Activated naive CD8-positive, alpha-beta T cell treated with anti-CD3 and anti-CD28 coated beads, Interleukin-2, amount 10 ng/mL, durations not matched to agents 7 days and 5 days (primary cell): ENCODE measurements at regions not wholly inside any gene's neighbourhood (a gene's known extent, or its start where the extent isn't known, plus 50 kb on each side); places are given as distances from the start of the nearest gene placed in this dataset.
"Not testable (repeated sequence)": the region's sequence is repeated elsewhere in the genome, so short reads cannot be mapped to it uniquely, and the experiment has no call there.

Source experiments
- ATAC-seq: fragments of 150-1000 bp; cut with Tn5 transposase; one replicate; pipeline ENCODE4 v1.10.0; 2021; ENCODE audit warnings: low read depth, moderate library complexity
- POLR2A ChIA-PET: fragments of 350-600 bp; sonication (Branson Sonifier 250); formaldehyde crosslinking; loops from one replicate; lab custom pipeline; 2021; ENCODE audit warnings: antibody characterized with exemption; lab: Charles Lee
- DNase-seq: peaks from one replicate; pipeline ENCODE4 v3.0.0; 2021
- H3K27ac Mint-ChIP-seq: one replicate; pipeline ENCODE4 v1.8.0; 2022; ENCODE audit warnings: mild to moderate bottlenecking, mixed read lengths
- H3K27me3 Mint-ChIP-seq: one replicate; pipeline ENCODE4 v1.8.0; 2022; ENCODE audit warnings: mild to moderate bottlenecking, moderate library complexity, mixed read lengths
- H3K36me3 Mint-ChIP-seq: one replicate; pipeline ENCODE4 v1.8.0; 2021; ENCODE audit warnings: mild to moderate bottlenecking, mixed read lengths
- H3K4me1 Mint-ChIP-seq: one replicate; pipeline ENCODE4 v1.8.0; 2021; ENCODE audit warnings: mixed read lengths
- H3K4me3 Mint-ChIP-seq: one replicate; pipeline ENCODE4 v1.8.0; 2022; ENCODE audit warnings: mild to moderate bottlenecking, moderate library complexity, mixed read lengths
- H3K9me3 Mint-ChIP-seq: one replicate; pipeline ENCODE4 v1.8.0; 2021; ENCODE audit warnings: mixed read lengths

GRCh38 chr4:170881646-170882045 lies 791.9 kb upstream of the AADAT start:
- DNase-seq, H3K27ac Mint-ChIP-seq, H3K27me3 Mint-ChIP-seq, ATAC-seq, H3K4me3 Mint-ChIP-seq, H3K36me3 Mint-ChIP-seq, POLR2A ChIA-PET, H3K4me1 Mint-ChIP-seq, H3K9me3 Mint-ChIP-seq: not testable (repeated sequence)

GRCh38 chr4:170875868-170876267 lies 786.1 kb upstream of the AADAT start:
- Mint-ChIP-seq H3K4me1 (no peaks in the 10 kb centered on the region), H3K36me3 (no peaks in the 10 kb centered on the region), H3K4me3 (no peak overlapping the region), H3K27ac (no peak overlapping the region), H3K9me3 (no peaks in the 10 kb centered on the region), H3K27me3 (no peaks in the 10 kb centered on the region)
- POLR2A ChIA-PET, result no interaction called here
- ATAC-seq, result no peak
- DNase-seq, result no peak

GRCh38 chr4:170872794-170873193 lies 783.0 kb upstream of the AADAT start:
- H3K27me3 Mint-ChIP-seq, result no peaks in the 10 kb centered on the region
- POLR2A ChIA-PET, result no interaction called here
- no peak for DNase-seq
- ATAC-seq, result no peak
- no peak overlapping the region for H3K27ac Mint-ChIP-seq
- no peaks in the 10 kb centered on the region for H3K36me3 Mint-ChIP-seq
- no peaks in the 10 kb centered on the region for H3K4me1 Mint-ChIP-seq
- H3K4me3 Mint-ChIP-seq, result no peak overlapping the region
- no peaks in the 10 kb centered on the region for H3K9me3 Mint-ChIP-seq

- POLR2A ChIA-PET, result no interaction called here
- DNase-seq (no peak), ATAC-seq (no peak)
- Mint-ChIP-seq H3K4me1 (no peaks in the 10 kb centered on the region), H3K27ac (no peak overlapping the region), H3K9me3 (no peaks in the 10 kb centered on the region), H3K27me3 (no peaks in the 10 kb centered on the region), H3K4me3 (no peak overlapping the region), H3K36me3 (no peaks in the 10 kb centered on the region)
Measured at GRCh38 chr4:170868170-170868569, 778.4 kb upstream of the AADAT start.

- Mint-ChIP-seq H3K36me3 (no peaks in the 10 kb centered on the region), H3K9me3 (no peaks in the 10 kb centered on the region), H3K27me3 (no peaks in the 10 kb centered on the region), H3K4me3 (no peak overlapping the region), H3K4me1 (peaks cover 3% of the 10 kb centered on the region), H3K27ac (no peak overlapping the region)
- POLR2A ChIA-PET, result no interaction called here
- DNase-seq, result no peak
- no peak for ATAC-seq
Measured at GRCh38 chr4:170854097-170854496, 764.3 kb upstream of the AADAT start.

- H3K9me3 Mint-ChIP-seq, result no peaks in the 10 kb centered on the region
- no peak overlapping the region for H3K27ac Mint-ChIP-seq
- H3K4me1 Mint-ChIP-seq, result peaks cover 3% of the 10 kb centered on the region
- ATAC-seq (no peak), DNase-seq (peak; percentile 36)
- H3K27me3 Mint-ChIP-seq, result no peaks in the 10 kb centered on the region
- POLR2A ChIA-PET, result no interaction called here
- H3K36me3 Mint-ChIP-seq, result no peaks in the 10 kb centered on the region
- H3K4me3 Mint-ChIP-seq, result no peak overlapping the region
Measured at GRCh38 chr4:170853422-170854021, 763.8 kb upstream of the AADAT start.

GRCh38 chr4:170849969-170850368 lies 760.2 kb upstream of the AADAT start:
- no peak overlapping the region for H3K4me3 Mint-ChIP-seq
- peaks cover 3% of the 10 kb centered on the region for H3K4me1 Mint-ChIP-seq
- POLR2A ChIA-PET, result no interaction called here
- H3K27ac Mint-ChIP-seq, result no peak overlapping the region
- no peak for ATAC-seq
- peaks cover 1% of the 10 kb centered on the region for H3K9me3 Mint-ChIP-seq
- H3K36me3 Mint-ChIP-seq, result no peaks in the 10 kb centered on the region
- no peaks in the 10 kb centered on the region for H3K27me3 Mint-ChIP-seq
- DNase-seq, result no peak

GRCh38 chr4:170827562-170828274 lies 738.0 kb upstream of the AADAT start:
- ATAC-seq, result no peak
- Mint-ChIP-seq H3K36me3 (no peaks in the 10 kb centered on the region), H3K4me1 (no peaks in the 10 kb centered on the region), H3K9me3 (peaks cover 2% of the 10 kb centered on the region), H3K27ac (no peak overlapping the region), H3K4me3 (no peak overlapping the region), H3K27me3 (no peaks in the 10 kb centered on the region)
- DNase-seq, result no peak
- POLR2A ChIA-PET, result no interaction called here

- no peaks in the 10 kb centered on the region for H3K27me3 Mint-ChIP-seq
- no peak overlapping the region for H3K4me3 Mint-ChIP-seq
- H3K36me3 Mint-ChIP-seq, result no peaks in the 10 kb centered on the region
- no peaks in the 10 kb centered on the region for H3K4me1 Mint-ChIP-seq
- no peak for DNase-seq
- peaks cover 11% of the 10 kb centered on the region for H3K9me3 Mint-ChIP-seq
- POLR2A ChIA-PET, result no interaction called here
- ATAC-seq, result no peak
- H3K27ac Mint-ChIP-seq, result no peak overlapping the region
Measured at GRCh38 chr4:170818786-170819185, 729.0 kb upstream of the AADAT start.

GRCh38 chr4:170805352-170805751 lies 715.6 kb upstream of the AADAT start:
- Mint-ChIP-seq H3K27ac (no peak overlapping the region), H3K4me3 (no peak overlapping the region)
- POLR2A ChIA-PET, result no interaction called here

GRCh38 chr4:170804930-170805329 lies 715.2 kb upstream of the AADAT start:
- POLR2A ChIA-PET, result no interaction called here
- ATAC-seq, result no peak
- Mint-ChIP-seq H3K9me3 (peaks cover 5% of the 10 kb centered on the region), H3K27me3 (no peaks in the 10 kb centered on the region), H3K4me3 (no peak overlapping the region), H3K36me3 (no peaks in the 10 kb centered on the region), H3K4me1 (no peaks in the 10 kb centered on the region), H3K27ac (no peak overlapping the region)
- no peak for DNase-seq

More at GRCh38 chr4:170805352-170805751, 715.6 kb upstream of the AADAT start:
- H3K27me3 Mint-ChIP-seq, result no peaks in the 10 kb centered on the region
- DNase-seq, result no peak
- H3K4me1 Mint-ChIP-seq, result no peaks in the 10 kb centered on the region
- no peak for ATAC-seq
- no peaks in the 10 kb centered on the region for H3K36me3 Mint-ChIP-seq
- peaks cover 5% of the 10 kb centered on the region for H3K9me3 Mint-ChIP-seq

GRCh38 chr4:170803492-170803891 lies 713.7 kb upstream of the AADAT start:
- DNase-seq (no peak), ATAC-seq (no peak)
- POLR2A ChIA-PET, result no interaction called here
- no peak overlapping the region for H3K4me3 Mint-ChIP-seq
- no peaks in the 10 kb centered on the region for H3K36me3 Mint-ChIP-seq
- peaks cover 2% of the 10 kb centered on the region for H3K9me3 Mint-ChIP-seq
- H3K27me3 Mint-ChIP-seq, result no peaks in the 10 kb centered on the region
- no peak overlapping the region for H3K27ac Mint-ChIP-seq
- H3K4me1 Mint-ChIP-seq, result no peaks in the 10 kb centered on the region

- H3K4me1 Mint-ChIP-seq, result no peaks in the 10 kb centered on the region
- H3K36me3 Mint-ChIP-seq, result no peaks in the 10 kb centered on the region
- no peak overlapping the region for H3K27ac Mint-ChIP-seq
- POLR2A ChIA-PET, result no interaction called here
- H3K4me3 Mint-ChIP-seq, result no peak overlapping the region
- no peaks in the 10 kb centered on the region for H3K27me3 Mint-ChIP-seq
- H3K9me3 Mint-ChIP-seq, result peaks cover under 1% of the 10 kb centered on the region
- no peak for ATAC-seq
- no peak for DNase-seq
Measured at GRCh38 chr4:170801771-170802170, 712.0 kb upstream of the AADAT start.

GRCh38 chr4:170794525-170794924 lies 704.8 kb upstream of the AADAT start:
- POLR2A ChIA-PET, result no interaction called here
- H3K36me3 Mint-ChIP-seq, result no peaks in the 10 kb centered on the region
- no peaks in the 10 kb centered on the region for H3K9me3 Mint-ChIP-seq
- ATAC-seq, result no peak
- no peaks in the 10 kb centered on the region for H3K27me3 Mint-ChIP-seq
- H3K4me1 Mint-ChIP-seq, result no peaks in the 10 kb centered on the region
- H3K27ac Mint-ChIP-seq, result no peak overlapping the region
- H3K4me3 Mint-ChIP-seq, result no peak overlapping the region
- no peak for DNase-seq
